Globus pallidus (tissue), 1 donor: ENCODE measurements at regions not wholly inside any gene's neighbourhood (a gene's known extent, or its start where the extent isn't known, plus 50 kb on each side); places are given as distances from the start of the nearest gene placed in this dataset.

Source experiments
- DNase-seq: peaks from one replicate; pipeline ENCODE4 v3.0.0-alpha.2; 2015; ENCODE audit warnings: low spot score

DNA sequence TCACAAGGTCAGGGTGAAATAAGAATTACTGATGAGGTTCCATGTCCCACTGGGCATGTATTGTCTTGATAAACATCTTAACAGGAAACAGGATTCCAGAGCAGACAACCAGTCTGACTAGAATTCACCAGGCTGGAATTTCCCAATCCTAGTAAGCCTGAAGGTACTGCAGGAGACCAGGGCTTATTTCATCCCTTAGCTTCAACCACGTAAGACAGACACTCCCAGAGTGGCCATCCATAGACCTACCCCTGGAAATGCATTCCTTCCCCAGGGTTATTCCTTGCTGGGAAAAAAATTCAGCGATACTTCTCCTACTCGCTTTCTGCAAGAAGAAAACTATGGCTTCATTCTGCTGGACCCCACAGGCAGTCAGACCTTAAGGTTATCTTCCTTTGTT lies 785.4 kb downstream of the NR2F1-AS1 start:
- DNase-seq: no peak

DNA sequence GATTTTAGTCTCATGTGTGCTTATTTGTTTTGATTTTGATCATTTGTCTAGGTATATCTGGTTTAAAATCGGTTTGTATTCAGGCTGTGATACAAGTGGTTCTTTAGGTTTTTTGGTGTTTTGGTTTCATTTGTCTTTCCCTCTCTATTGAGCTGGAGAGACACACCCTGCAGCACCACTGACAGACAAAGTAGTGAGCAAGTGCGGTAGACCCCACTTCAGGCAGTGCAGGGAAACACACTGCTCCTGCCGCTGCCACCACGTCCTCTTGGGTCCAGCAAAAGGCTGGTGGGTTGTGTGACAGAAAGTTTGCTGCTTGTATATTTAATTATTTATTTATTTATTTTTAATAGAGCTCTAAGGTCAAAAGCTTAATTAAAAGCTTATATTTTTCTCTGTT lies 801.0 kb downstream of the NR2F1-AS1 start:
- DNase-seq: no peak

- no peak for DNase-seq
Observed at GRCh38 chr5:92779536-92779935, 801.5 kb downstream of the NR2F1-AS1 start.

DNA sequence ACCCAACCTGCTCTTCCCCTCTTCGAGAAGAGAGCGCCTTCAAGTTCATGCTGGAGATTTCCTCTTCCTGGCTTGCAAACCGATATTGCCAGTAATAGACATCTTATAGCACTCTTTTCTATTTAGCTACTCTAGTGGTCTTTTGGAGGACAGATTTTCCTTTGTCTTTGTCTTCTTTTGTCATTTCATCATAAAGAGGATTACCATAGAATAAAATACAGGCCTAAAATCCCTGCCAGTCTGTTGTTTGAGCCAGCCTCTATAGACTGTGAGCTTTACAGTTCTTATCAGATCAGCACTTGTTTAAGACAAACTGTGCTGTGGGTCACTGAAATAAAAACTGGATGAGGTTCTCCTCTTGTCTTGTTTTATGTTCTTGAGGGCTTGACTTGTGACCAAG lies 802.8 kb downstream of the NR2F1-AS1 start:
- DNase-seq: no peak

- DNase-seq: no peak
Observed at GRCh38 chr5:92777421-92777820, 803.6 kb downstream of the NR2F1-AS1 start.

DNA sequence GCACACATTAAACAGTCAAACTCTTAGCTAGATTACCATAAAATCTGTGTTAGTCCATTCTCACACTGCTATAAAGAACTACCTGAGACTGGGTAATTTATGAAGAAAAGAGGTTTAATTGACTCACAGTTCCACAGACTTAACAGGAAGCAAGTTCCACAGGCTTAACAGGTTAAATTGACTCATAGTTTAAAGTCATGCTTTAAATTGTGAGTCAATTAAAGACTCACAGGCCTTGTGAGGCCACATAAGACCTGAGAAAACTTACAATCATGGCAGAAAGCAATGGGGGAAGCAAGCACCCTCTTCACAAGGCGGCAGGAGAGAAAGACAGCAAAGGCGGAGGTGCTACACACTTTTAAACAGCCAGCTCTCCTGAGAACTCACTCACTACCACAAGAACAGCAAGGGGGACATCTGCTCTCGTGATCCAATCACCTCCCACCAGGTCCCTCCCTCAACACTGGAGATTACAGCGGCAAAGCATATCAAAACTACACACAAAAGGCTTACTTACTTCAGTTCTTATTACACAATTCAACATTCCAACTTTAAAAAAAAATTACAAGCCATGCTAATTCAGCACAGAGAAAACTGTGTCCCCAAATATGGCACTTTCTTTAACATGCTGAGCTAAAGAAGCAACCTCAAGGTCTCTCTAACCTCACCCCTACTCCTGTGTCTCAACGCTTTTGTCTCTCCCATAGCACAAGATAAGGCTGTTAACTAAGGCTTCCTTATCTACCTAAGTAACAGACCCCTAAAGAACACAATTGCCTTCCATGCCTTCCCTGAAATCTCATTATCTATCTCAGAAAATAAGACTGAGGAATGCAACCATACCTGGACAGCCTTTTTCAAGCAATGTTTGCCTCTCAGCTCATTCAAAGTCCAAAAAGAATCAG lies 805.1 kb downstream of the NR2F1-AS1 start:
- DNase-seq: no peak

DNA sequence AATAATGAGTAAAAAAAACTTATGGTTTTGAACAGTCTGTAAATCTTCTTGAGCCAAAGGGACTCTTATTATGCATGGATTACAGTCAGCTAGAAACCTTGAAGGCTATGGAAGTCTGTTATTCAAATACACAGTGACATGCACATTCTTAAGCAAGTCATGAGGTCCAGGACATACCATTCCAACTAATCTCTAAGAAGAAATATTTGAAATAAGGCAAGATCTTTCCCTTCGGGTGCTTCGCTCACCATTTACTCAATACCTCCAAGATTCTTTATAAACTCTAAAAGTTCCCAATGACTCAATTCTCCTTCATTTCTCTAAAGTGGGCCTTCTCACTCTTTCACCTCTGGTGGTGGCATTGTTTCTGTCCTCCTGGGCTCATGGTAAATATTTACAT lies 811.0 kb downstream of the NR2F1-AS1 start:
- DNase-seq: no peak

DNA sequence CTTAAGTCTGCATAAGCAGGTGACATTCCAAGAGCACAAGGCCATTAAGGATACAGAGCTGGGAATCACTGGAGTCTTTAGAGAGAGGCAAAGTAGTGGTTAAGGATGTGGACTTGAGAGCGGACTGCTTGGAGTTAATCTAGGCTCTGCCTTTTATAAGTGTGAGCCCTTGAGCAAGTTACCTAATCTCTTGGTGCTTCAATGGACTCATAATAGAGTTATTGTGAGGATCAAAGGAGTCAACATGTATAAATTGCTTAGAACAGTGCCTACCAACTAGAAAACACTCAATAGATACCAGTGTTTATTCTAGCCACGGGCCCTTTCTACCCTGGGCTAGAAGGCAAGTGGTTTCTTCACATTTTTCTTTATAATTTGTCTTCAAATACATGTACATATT lies 819.4 kb downstream of the NR2F1-AS1 start:
- no peak for DNase-seq

DNA sequence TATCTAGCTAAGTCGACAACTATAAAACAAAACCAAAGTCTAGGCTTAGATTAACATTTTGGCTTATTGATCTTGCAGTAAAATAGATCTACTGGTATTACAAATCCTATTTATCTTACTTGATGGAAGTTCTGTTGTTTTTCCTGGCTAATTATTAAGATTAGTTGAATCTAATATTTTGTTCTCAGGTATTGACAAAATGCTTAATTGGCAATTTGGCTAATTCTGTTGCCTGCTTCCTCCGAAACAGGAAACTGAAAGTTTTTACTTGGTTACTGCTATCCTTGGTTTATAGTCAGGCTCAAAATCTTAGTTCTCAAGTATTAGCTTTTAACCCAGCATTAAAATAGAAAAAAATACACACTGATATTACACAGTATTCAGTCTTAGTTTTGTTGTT lies 820.5 kb downstream of the NR2F1-AS1 start:
- DNase-seq: no peak

GRCh38 chr5:92758552-92758951 lies 822.5 kb downstream of the NR2F1-AS1 start:
- DNase-seq: no peak

GRCh38 chr5:92749943-92750342 lies 831.1 kb downstream of the NR2F1-AS1 start:
- no peak for DNase-seq

DNA sequence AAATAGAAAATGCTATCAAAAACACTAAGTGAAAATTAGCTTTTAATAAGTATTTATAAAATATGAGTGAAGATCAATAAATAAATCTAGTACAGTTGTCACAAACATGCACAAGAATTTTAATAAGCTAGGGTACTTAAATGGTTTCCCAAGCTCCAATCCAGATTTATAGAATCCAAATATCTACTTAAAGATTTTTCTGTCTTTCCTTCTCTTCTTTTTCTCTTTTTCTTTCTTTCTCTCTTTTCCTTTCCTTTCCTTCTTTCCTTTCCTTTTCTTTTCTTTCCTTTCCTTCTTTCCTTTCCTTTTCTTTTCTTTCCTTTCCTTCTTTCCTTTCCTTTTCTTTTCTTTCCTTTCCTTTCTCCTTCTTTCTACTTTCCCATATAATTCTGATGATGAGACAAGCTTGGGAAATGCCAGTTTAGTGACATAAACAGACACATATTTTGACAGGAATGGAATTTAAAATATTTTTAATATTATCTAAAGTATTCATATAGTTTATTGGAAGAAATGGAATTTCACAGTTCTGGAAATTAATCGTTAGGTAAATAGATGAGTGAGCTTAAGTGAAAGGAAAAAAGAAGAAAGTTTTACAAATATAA lies 832.8 kb downstream of the NR2F1-AS1 start:
- no peak for DNase-seq

DNA sequence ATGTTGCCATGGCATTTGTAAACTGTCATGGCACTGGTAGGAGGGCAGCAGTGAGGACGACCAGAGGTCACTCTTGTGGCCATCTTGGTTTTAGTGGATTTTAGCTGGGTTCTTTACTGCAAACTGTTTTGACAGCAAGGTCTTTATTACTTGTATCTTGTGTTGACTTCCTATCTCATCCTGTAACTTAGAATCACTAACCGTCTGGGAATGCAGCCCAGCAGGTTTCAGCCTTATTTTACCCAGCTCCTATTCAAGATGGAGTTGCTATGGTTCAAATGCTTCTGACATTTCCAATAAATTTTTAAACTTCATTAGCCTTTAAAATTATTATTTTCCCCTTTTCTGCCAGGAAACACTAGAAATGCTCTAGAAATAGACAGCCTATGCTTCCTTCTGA lies 839.1 kb downstream of the NR2F1-AS1 start:
- DNase-seq: no peak

GRCh38 chr5:92734211-92734940 lies 846.6 kb downstream of the NR2F1-AS1 start:
- DNase-seq: no peak

- DNase-seq: no peak
Observed at GRCh38 chr5:92730486-92730885, 850.5 kb downstream of the NR2F1-AS1 start.

- DNase-seq: no peak
Observed at GRCh38 chr5:92729088-92729487, 851.9 kb downstream of the NR2F1-AS1 start.

DNA sequence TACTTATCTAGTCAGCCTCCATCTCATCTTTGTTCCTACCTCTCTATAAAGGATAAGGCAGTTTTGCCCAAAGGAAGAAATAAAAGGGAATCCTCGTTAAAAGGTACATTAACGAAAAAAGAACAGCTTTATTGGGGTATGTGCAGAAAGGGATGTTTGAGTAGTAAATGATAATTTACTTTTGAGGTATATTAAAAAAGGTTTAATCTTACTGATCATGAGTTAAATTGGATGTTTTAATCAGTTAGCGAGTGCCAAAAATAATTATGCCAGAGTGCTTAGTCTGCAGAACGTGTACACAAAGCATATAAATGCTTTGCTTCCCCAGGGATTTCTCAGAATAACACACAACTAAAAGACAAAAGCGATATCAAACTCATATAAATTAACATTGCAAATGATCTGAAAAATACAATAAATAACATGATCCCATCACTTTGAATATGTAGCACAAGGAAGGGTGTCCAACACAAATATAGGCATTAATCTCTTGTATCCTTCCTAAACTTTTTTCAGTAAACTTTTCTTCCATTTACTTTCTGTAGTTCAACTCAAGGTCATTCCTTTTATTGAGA lies 865.0 kb downstream of the NR2F1-AS1 start:
- no peak for DNase-seq

DNA sequence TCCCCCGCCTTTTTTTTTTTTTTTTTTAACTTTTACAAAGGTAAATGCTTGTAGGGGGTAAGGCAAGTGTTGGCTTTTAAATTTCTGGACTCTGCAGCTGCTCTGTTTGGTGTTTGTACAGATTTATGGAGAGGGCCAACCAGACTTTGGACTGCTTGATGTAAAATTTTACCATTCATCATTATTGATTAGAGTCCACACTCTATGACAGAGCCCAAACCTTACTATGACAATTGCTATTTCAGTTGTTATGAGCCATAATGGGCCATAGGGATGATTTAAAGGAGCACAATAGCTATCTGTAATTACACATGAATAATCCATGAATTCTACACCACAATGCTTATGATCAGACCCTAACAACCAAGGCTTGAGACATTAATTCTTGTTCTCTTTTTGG lies 867.2 kb downstream of the NR2F1-AS1 start:
- DNase-seq: no peak

GRCh38 chr5:92713335-92713743 lies 867.7 kb downstream of the NR2F1-AS1 start:
- DNase-seq: no peak

DNA sequence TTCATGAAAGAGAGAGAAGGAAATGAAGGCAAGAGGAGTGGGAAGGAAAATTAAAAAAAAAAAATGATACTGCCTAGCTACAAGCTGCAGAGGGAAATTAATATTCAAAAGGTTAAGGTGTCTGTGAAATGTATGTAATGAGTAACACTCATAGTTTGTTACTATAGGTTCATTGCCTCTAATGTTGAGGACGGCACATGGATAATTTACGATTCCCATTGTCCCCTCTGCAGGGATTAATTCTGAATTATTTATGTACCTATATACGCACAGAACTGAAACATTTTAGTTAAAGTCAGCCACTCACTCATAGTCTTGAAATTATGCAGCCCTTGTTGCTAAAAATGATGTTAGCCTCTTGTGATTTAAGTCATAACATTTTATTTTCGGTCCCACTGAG lies 869.1 kb downstream of the NR2F1-AS1 start:
- no peak for DNase-seq

DNA sequence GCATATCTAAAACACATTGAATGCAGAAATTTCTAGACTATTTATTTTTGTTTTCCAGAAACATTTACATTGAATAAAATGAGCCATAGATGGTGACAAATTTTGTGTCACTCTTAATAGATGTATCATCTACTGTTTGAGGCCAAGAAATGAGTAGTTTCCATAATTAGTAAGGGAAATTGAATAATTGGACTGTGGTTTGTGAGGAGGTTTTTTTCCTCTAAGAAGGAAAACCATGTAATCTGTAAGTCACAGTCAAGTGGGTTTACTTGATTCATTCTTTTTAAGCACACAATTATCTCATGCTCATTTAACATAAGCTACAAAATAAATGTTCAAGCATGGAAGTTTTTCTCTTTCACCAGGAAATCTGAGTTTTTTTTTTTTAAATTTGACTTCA lies 876.4 kb downstream of the NR2F1-AS1 start:
- DNase-seq: no peak

DNA sequence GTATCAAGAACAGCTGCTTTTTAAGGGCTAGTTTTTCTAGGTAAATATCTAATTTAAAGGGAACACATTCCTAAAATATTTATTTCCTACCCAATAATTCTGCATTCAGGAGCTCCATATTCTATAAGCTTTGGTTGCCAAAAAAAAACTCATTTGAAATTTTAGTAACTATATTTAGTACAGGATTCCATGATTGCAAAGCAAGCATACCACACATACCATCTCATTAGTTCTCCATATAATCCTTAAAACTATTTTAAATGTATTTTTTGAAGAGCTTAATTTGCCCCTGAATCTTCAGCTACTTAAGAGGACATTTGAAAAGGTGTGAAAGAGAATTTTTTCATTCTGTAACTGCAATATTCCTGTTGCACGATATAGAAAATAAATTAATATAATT lies 877.0 kb downstream of the NR2F1-AS1 start:
- DNase-seq: no peak
